HG03521 (cell line): ENCODE measurements at regions not wholly inside any gene's neighbourhood (a gene's known extent, or its start where the extent isn't known, plus 50 kb on each side); places are given as distances from the start of the nearest gene placed in this dataset.

Source experiments
- ATAC-seq: cut with Tn5 transposase; IDR thresholded peaks from one replicate; pipeline ENCODE4 v1.9.1; 2021; ENCODE audit warnings: mild to moderate bottlenecking, moderate library complexity; ENCODE audit not compliant: unreplicated experiment

DNA sequence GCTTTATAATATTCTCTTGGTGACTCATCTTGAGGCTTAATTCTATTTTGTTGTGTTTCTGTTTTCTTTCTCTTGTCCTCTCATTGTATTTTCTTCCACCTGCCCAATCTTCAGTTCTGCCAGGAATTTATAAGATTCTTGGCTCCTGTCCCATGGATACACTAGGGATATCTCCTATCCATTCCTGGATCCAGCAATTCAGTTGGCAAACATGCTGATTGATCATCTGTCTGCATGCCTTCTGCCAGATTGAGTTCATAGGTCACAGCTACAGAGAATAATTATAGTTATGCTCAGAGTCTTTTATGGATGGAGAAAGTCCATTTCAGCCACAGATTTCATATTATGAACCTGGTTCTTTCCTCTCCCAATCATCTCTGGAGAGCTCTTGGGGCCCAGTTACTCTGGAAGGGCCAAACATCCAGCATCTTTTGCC is 140.4 kb upstream of the MAGI2 start:
- no peak for ATAC-seq

DNA sequence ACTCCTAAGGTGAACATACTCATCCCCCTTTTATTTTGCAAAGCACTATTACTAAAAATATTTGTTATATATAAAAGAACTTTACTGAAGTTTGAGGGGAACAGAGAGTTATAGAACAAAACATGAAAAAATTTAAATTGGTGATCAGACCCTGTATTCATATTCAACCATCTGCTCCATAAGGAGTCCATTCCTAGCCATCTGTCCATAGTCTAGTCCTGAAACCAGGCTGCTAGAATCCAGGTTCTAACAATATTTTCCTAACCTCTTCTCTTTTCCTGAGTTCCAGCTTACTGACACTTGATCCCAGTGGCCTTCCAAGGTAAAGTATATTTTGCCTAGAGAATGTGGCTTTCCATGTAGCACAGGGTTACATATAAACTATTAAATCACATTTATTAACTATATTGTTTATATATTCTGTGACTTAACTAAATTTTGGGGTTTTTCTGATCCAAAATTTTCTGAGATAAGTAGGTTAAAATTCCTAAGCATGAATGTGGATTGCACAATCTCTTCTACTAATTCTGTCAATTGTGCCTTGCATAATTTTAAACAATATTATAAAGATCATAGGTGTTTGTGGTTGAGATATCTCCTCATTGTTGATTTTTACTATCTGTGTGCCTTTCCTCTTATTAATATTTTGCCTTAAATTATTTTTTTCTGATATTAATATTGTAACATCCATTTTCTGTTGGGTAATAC is 137.6 kb upstream of the MAGI2 start:
- ATAC-seq: no peak

DNA sequence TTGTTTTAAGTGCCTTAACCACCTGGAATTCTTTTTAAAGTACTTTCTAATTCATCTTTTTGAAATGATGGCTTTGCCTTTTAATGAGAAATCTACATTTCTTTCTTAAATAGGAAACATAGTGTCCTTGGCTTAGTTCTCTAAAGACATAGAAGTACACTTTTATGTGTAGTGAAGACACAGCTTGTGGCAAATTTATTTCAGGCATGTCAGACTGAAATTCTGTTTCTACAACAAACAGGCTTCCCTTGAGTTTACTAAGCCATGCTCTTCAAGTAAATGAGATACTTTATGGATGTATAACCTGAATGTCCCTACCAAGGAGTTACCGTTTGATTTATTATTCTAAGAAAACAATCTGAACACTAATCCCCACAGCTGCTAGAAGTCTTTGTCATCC is 136.9 kb upstream of the MAGI2 start:
- ATAC-seq: no peak

DNA sequence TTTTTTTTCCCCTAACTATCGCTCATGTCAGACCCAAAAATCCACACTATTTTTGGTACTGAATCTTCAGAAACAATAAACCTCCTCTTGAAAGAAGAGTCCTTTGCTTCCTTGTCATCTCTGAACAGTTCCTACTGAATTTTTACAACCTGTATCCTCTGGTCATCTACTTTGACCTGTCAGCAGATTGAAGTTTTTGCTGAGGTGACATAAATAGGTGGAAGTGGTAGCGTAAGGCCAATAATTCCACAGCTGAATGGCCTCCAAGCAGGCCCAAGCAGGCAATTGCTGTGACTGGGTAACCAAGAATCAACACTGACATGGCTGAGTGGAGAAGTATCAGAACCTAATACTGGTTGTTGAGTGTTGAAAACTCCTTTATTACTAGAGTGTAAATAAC is 117.4 kb upstream of the MAGI2 start:
- no peak for ATAC-seq

DNA sequence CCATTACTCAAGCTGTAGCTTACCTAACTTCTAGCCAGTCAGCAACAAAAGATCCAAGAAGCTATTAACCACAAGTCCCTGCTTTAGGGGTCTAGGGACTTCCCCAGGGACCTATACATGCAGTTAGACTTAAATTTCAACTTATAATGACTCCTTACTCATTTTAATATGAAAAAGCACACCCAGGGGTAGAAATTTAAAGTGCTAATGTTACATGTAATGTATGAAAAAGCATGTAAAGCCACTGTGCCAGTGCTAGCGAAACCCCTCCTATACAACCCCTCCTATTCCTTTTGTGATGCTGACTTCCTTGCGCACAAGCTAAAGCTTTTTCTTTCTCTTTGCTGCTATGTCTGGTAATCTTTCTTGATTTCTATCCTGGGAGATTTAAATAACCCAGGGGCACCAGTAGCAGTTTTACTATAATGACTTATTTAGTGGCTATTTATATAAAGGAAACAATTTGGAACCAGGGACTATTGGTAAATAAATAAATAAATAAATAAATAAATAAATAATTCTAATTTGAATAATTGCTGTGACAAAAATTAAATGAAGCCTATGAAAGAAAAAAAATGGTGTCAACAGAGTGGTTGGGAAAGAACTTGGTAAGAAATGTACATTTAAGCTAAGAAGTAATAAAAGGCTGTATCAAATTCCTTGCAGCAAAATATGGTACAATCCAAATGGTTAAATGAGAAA is 110.5 kb upstream of the MAGI2 start:
- no peak for ATAC-seq

DNA sequence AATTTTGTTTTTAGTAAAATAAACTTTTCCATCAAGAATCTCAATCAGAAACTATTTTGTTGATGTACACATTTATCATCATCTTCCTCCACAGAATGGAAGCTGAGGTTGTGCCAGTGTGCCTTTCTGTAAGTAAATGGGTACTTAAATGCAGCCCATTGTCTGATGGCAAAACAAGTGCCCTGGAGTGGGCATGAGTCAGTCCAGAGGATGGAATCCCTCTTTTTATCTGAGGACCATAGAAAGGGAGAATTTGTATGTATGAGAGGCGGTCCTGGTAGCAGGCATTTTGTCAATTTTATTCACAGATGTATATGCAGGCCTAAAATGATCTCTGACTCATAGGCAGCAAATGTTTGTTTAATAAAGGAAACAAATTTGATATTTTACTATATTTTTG is 102.1 kb upstream of the MAGI2 start:
- ATAC-seq: no peak

DNA sequence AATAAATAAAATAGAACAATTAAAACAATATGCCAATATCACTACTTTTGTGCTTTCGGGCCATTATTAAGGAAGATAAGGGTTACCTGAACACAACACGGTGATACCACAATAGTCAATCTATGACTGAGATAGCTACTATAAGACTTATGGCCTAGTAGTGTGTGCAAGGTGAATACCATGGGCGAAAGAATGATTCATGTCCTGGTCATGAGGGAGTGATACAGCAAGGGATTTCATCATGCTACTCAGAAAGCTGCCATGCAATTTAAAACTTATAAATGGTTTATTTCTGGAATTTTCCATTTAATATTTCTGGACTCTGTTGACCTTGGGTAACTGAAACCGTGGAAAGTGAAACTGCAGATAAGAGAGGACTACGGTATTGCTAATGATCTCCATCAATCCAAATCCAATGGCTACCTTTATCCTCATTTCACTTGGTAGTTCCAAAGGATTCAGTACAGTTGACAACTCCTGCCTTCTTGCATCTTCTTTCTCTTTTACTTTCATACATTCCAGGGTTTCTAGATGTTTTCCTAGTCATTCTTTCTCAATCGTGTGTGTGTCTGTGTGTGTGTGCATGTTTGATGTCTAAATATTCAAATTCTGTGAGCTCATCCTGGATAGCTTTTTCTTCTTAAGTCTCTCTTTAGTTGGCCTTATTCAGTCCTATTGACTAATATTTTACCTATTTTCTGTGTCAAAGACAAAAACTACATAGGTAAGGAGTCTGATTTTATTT is 100.5 kb upstream of the MAGI2 start:
- no peak for ATAC-seq

DNA sequence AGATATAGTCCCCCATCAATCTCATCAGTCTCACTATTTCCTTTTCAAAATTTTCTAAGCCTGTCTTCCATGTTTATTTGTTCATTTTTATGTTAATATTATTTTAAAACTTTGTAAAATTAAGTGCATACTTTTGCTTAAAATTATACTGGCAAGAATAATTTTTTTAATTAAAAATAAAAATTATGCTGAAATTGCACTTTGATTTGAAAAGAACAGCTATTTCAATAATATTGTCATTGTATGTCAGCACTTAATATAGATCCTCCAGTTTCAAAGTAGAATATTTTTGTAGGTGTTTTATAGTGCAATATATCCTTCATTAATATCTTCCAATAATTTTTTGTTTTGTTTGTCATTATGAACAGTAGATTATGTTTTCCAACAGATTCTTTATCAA is 99.0 kb upstream of the MAGI2 start:
- ATAC-seq: no peak

DNA sequence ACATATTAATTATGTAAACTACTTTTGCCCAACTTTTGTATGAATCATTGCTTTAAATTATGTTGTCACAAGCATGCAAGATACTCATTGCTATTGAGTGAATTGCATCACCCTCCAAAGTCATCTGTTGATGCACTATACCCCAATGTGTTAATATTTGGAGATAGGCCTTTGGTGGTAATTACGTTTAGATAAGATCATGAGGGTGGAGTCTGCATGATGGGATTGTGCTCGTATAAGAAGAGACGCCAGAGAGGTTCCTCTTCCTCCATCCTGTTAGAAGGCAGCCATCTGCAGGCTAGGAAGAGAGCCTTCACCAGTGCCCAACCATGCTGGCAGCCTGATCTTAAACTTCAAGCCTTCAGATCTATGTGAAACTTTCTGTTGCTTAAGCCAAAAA is 95.3 kb upstream of the MAGI2 start:
- ATAC-seq: no peak

DNA sequence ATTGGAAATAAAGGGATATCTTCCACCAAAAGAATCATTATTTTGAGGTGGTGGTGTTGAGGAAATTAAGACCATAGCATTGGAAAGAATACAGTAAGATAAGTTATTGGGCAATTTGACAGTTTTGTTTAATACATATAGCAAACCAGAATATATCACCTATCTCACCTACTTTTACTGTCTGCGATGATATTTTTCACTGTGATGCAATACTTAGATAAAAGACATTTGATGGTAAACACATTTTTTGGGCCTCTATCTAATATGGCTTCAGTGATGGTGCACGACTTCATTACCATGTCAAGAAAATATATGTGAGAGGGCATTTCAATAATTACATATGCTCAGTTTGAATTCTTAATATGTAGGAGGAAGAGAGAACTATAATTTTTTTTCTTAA is 93.7 kb upstream of the MAGI2 start:
- no peak for ATAC-seq

DNA sequence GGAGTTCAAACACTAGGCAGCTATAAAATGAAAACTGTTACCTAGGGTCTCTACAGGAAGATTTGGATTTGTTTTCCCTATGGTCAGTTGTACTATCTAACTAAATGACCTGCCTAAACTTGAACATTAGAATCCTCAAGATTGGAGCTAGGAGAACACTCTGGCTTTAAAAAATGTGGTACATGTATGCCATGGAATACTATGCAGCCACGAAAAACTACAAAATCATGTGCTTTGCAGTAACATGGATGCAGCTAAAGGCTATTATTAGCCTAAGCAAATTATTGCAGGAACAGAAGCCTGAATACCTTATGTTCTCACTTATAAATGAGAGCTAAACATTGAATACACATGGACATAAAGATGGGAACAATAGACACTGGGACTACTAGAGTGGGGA is 87.1 kb upstream of the MAGI2 start:
- no peak for ATAC-seq

DNA sequence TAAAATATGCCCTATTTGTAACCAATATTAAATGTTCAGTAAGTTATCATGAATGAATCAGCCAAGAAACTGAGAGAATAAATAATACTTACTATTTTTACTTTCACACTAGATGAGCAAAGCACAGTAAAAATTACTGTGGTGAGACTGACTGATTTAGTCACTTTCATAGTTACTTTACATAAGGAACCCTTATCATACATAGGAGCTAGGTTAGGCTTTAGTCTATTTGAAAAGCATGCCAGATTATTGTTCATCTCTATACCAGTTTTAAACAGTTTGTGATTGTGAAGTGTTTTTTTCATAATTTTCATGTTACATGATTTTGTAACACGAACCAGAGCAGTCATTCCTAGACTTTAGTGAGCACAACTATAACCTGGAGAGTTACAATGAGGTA is 80.7 kb upstream of the MAGI2 start:
- ATAC-seq: no peak

DNA sequence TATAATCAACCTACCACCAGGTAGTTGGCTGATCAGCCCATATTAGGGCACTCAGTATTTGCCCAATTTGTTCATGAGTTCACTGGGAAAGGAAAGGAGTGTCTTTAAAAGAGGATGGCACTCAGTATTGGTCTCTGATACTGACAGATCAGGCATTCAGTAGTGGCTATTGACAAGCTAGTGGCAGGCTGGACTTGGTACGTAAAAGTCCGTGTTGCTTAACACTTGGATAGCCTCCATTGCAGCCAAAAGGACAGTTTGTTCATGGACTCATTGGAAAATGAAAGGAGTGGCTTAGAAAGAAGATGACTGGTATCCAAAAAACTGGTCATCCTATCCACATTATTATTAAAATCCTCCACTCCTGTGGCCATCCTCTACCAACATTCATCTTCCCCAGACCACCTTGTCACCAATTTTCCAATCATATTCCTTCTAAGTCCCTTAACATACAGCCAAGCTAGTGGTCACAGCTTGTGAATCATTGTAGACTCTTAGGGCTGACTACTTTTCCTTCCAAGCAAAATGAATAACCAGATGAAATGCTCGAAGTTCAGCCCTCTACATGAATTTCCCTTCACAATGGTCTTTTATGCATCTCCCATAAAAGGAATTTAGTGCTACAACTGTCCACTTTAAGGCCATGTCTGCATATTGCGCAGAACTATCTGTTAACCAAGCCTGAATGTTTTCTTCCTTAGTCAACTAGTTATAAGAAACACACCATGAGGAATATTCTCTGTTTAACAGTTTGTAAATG is 78.6 kb upstream of the MAGI2 start:
- no peak for ATAC-seq

DNA sequence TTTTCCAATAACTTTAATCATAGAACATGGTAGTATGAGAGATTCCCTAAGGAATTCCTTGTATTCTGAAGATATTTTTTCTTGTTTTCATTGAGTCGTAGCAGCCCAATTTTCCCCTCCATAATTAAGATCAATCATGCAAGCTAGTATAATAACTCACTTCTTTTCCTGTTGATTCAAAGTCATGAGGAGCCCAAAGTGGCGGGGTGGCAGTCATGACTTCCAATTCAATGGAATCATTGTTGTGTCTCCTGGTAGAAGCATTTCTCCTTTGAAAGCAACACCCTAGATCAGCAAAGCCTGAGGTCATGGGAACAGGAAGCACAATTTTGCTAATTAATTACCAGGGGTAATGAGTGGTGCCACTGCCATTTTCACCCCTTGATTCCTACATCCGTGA is 77.6 kb upstream of the MAGI2 start:
- no peak for ATAC-seq

DNA sequence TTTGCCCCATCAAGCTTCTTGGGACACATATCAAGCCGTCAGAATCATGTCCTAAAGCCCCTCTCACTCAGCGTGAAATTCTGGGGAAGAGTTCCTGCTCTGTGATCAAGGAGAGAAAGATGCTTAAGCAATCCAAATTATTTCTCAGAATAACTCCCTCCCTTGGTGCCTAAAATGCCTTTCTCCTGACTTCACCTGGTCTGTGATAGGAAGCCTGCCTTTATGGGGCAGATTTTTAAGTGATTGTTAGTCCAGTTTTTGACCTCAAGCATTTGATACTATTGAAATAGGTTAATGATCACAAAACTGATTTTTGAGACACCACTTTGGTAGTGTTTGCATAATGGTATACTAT is 76.4 kb upstream of the MAGI2 start:
- ATAC-seq: no peak

DNA sequence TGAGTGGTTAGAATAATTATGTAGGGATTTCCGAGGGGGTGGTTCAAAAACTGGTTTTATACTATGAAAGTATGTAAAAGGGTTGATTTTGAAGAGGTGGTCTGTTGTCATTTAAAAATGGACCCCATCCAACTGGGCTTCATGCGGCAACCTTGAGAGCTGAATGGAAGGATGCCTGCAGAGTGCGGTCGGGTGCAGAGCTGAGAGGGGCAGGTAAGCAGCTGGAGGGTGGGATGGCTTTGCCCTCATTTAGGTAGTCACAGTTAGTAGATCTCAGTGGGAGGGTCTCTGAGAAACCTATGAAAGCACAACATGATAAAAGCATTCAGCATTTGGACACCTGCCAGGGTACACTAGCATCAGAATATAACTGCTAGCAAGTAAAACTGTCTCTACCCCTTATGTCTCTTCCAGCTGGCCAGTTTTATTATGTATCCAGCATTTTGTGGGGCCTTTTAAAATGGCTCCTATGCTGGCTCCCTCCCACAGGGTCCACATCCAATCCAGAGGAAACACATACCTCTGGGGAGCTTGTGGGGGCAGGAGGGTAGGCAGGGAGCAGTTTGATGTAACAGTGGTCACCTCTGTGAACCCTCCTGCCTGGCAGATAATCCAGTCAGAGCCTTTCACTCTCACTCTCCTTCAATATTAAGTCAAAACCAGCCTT is 75.9 kb upstream of the MAGI2 start:
- ATAC-seq: no peak

DNA sequence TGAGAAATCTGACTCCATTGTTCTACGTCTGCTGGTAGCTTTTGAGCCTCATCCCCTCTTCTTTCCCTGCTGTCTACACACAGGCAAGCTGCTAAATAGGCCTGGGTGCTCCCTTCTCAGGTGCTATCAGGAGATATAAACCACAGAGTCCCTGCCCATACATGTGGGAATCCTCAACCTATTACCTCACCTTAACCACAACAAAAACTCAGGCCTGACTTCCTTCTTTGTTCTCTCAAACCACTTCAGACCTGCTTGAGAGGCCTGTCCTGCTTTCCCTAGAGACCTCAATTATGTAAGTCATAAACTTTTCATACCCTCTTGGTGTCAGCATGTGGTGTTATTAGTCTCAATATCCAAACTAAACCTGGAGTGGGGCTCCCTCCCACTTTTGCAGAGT is 75.0 kb upstream of the MAGI2 start:
- ATAC-seq: no peak

DNA sequence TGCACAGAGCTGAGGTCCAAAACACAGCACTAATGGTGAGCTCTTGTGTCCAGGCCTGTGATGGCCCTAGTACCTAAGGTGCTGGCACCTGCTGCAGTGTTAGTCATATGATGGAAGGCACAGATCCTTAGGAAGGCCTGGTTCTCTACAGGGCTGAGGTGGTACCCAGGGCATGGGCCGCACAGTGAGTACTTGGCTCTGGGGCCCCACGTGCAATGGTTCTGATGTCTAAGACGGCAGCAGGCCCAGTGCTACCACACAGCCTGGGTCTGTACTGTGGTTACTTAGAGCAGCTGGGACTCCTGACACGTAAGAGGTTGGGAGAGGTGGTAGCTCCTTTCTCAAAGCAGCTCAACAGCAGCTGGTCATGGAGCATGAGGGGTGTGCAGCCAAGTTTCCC is 70.6 kb upstream of the MAGI2 start:
- no peak for ATAC-seq

DNA sequence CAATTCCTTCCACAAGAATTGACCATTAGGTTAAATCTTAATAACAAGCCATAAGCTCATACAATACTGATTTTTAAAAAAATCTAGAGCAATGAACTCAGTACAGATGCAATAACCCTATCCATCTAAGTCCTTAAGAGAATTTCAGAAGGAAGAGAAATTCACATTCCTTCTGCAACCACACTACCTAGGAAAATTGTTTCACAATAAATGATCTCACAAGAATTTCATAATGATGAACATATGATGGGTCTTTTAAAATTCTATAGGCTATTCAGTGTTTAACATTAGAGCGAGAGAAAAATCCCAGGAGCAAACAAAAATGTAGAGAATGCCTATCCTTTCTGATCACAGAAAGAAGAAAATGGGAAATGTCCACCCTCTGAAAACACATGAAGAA is 70.0 kb upstream of the MAGI2 start:
- ATAC-seq: no peak

DNA sequence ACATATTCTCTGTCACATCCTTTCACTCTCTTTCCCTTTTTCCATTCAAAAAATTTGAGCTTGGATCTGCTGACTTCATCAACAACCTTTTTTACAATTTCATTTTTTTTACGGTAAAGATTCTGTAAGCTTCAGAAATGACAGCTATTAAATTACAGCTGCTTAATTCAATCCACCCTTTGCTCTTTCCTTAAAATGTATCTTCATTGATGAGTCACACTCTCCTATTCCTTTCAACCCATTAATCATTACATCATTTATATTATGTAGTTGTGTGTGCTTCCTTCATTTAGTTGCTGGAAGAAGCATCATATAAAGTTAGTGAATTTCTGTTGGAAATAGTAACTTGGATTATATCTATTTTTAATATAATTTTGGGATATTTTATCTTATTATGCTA is 67.1 kb upstream of the MAGI2 start:
- no peak for ATAC-seq

DNA sequence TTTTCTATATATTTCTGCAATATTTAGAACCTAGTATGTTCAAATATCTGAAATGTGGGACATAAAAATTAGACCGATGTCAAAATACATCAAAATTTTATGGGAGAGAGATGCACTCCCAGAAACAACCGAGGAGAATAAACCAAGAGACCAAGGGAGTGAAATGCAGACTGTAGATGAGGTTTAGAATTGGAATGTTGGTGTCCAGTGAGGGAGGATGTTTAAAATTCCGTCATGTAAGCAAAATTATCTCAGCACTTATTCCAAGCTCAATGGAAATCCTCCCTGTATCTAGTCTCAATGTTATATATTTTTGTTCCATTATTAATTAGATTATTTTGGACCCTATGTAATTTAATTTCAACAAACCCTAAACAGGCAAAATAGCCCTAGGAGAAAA is 61.9 kb upstream of the MAGI2 start:
- ATAC-seq: no peak
